ENCODE measurements at regions not wholly inside any gene's neighbourhood (a gene's known extent, or its start where the extent isn't known, plus 50 kb on each side); places are given as distances from the start of the nearest gene placed in this dataset.

- TF ChIP-seq CTCF (IDR thresholded peaks at IDR 0.05): no peak
- no peak for TF ChIP-seq POLR2A (IDR thresholded peaks at IDR 0.05)
Observed at GRCh38 chr6:68252632-68253031, 382.4 kb upstream of the ADGRB3 start.

Data from prostate gland (tissue), 2 donors.